T-cell (primary cell): ENCODE measurements at regions not wholly inside any gene's neighbourhood (a gene's known extent, or its start where the extent isn't known, plus 50 kb on each side); places are given as distances from the start of the nearest gene placed in this dataset.

ENCODE experiments used
- ATAC-seq, 4 experiments: fragments of 200-7000 bp in 3 of 4; fragments of 150-1000 bp in 1 of 4; cut with Tn5 transposase; replicated peaks in 1 of 4; 1 replicate in 3 of 4; 2 replicates in 1 of 4; pipeline ENCODE4 v1.10.0; 2021; ENCODE audit warnings: moderate library complexity in 3 of 4, mild to moderate bottlenecking in 2 of 4, moderate number of reproducible peaks in 1 of 4
- CTCF ChIA-PET, 2 donors: fragments of 300-600 bp; sonication (Branson Sonifier 250); formaldehyde crosslinking; loops; one replicate each; lab custom pipeline; 2022; ENCODE audit warnings: antibody characterized with exemption in 2 of 2; lab: Charles Lee
- POLR2A ChIA-PET, 2 donors: fragments of 300-600 bp; sonication (Branson Sonifier 250); formaldehyde crosslinking; loops; one replicate each; lab custom pipeline; 2022; ENCODE audit warnings: antibody characterized with exemption in 2 of 2; lab: Charles Lee
- DNase-seq, 35 experiments: peaks; one replicate each; pipeline versions ENCODE4 v3.0.0 to v3.0.0-alpha.2; 2013 to 2023
- H3K27ac ChIP-seq: one replicate; pipeline ENCODE4 v1.5.1; 2013; ENCODE audit warnings: low read length
- H3K27me3 ChIP-seq, 2 experiments: replicated peaks in 1 of 2; 1 replicate in 1 of 2; 2 replicates in 1 of 2; pipeline versions ENCODE4 v1.6.1 to v1.7.0; 2013; ENCODE audit warnings: low read length in 1 of 2, mixed read lengths in 1 of 2; ENCODE audit not compliant: control insufficient read depth in 2 of 2, insufficient read depth in 2 of 2; ENCODE audit errors: extremely low read depth in 1 of 2
- H3K36me3 ChIP-seq, 2 donors: 1 replicate in 1 of 2; 2 replicates in 1 of 2; pipeline versions ENCODE4 v1.6.1 to v1.7.0; 2013; ENCODE audit warnings: low read length in 1 of 2; ENCODE audit not compliant: control insufficient read depth in 2 of 2, insufficient read depth in 1 of 2; ENCODE audit errors: extremely low read depth in 1 of 2
- H3K4me1 ChIP-seq, 2 experiments: 1 replicate in 1 of 2; 2 replicates in 1 of 2; pipeline versions ENCODE4 v1.6.1 to v1.7.0; 2013; ENCODE audit warnings: low read length in 2 of 2, mixed read lengths in 1 of 2; ENCODE audit not compliant: insufficient read depth in 2 of 2, control insufficient read depth in 1 of 2; ENCODE audit errors: extremely low read depth in 1 of 2
- H3K4me3 ChIP-seq, 2 donors: 1 replicate in 1 of 2; 2 replicates in 1 of 2; pipeline versions ENCODE4 v1.5.1 to v1.7.0; 2013; ENCODE audit warnings: mild to moderate bottlenecking in 2 of 2, low read length in 1 of 2, moderate library complexity in 1 of 2; ENCODE audit not compliant: control insufficient read depth in 1 of 2; ENCODE audit errors: extremely low read depth in 1 of 2
- H3K9me3 ChIP-seq: 2 replicates; pipeline ENCODE4 v1.7.0; 2013
- H3K27ac Mint-ChIP-seq, 2 donors: one replicate each; pipeline ENCODE4 v1.8.0; 2020 to 2021; ENCODE audit warnings: mild to moderate bottlenecking in 2 of 2, mixed read lengths in 2 of 2
- H3K27me3 Mint-ChIP-seq, 2 donors: one replicate each; pipeline ENCODE4 v1.8.0; 2021 to 2022; ENCODE audit warnings: mixed read lengths in 2 of 2
- H3K36me3 Mint-ChIP-seq: one replicate; pipeline ENCODE4 v1.8.0; 2021; ENCODE audit warnings: mixed read lengths
- H3K4me1 Mint-ChIP-seq, 3 donors: one replicate each; pipeline ENCODE4 v1.8.0; 2020 to 2022; ENCODE audit warnings: mixed read lengths in 3 of 3, mild to moderate bottlenecking in 1 of 3
- H3K4me3 Mint-ChIP-seq, 3 donors: one replicate each; pipeline ENCODE4 v1.8.0; 2020 to 2022; ENCODE audit warnings: mild to moderate bottlenecking in 3 of 3, mixed read lengths in 3 of 3, moderate library complexity in 3 of 3
- H3K9me3 Mint-ChIP-seq, 3 donors: one replicate each; pipeline ENCODE4 v1.8.0; 2020 to 2022; ENCODE audit warnings: mixed read lengths in 3 of 3
- WGBS: methylation state at CpG from one replicate; pipeline ENCODE4 v1.1.5; 2013; ENCODE audit warnings: missing lambda C conversion rate; ENCODE audit not compliant: insufficient coverage; 5-methylcytosine and 5-hydroxymethylcytosine counted together

- no peaks in the 10 kb centered on the region for H3K4me1 Mint-ChIP-seq
- no peak overlapping the region for H3K4me3 Mint-ChIP-seq
- H3K9me3 Mint-ChIP-seq: no peaks in the 10 kb centered on the region
- H3K36me3 ChIP-seq: no peaks in the 10 kb centered on the region
- H3K27ac Mint-ChIP-seq: no peak overlapping the region
- no peaks in the 10 kb centered on the region for H3K36me3 Mint-ChIP-seq
- H3K27ac ChIP-seq: no peak overlapping the region
- no peaks in the 10 kb centered on the region for H3K9me3 ChIP-seq
- no peaks in the 10 kb centered on the region for H3K27me3 Mint-ChIP-seq
- ATAC-seq: no peak
- H3K27me3 ChIP-seq: no peaks in the 10 kb centered on the region
- POLR2A ChIA-PET: no interaction called here
- WGBS: no CpG with 5 or more reads among the region's 2 CpGs
- H3K4me1 ChIP-seq: no peaks in the 10 kb centered on the region
- CTCF ChIA-PET: no interaction called here
- no peak overlapping the region for H3K4me3 ChIP-seq
- no peak for DNase-seq
Measured at GRCh38 chr11:111001081-111001430, 244.5 kb upstream of the POU2AF2 start.

GRCh38 chr11:111000400-111001080 is 245.0 kb upstream of the POU2AF2 start:
- Histone ChIP-seq H3K27me3 (no peaks in the 10 kb centered on the region), H3K27ac (no peak overlapping the region), H3K4me3 (no peak overlapping the region), H3K9me3 (no peaks in the 10 kb centered on the region), H3K36me3 (no peaks in the 10 kb centered on the region), H3K4me1 (no peaks in the 10 kb centered on the region)
- no peak for ATAC-seq
- POLR2A ChIA-PET: no interaction called here
- Mint-ChIP-seq H3K36me3 (no peaks in the 10 kb centered on the region), H3K27me3 (no peaks in the 10 kb centered on the region), H3K4me3 (no peak overlapping the region), H3K9me3 (no peaks in the 10 kb centered on the region), H3K4me1 (no peaks in the 10 kb centered on the region), H3K27ac (no peak overlapping the region)
- WGBS: no CpG with 5 or more reads among the region's 7 CpGs
- CTCF ChIA-PET: no interaction called here
- DNase-seq: no peak

- H3K9me3 ChIP-seq: no peaks in the 10 kb centered on the region
- CTCF ChIA-PET: interaction anchor here in 1 of 2 donors (0.7 kb wide), 1 partner anchor 25 kb away, joined by 3 read pairs; no protein-coding TSS in a partner anchor
- no peak for ATAC-seq
- H3K4me3 Mint-ChIP-seq: no peak overlapping the region
- H3K27ac ChIP-seq: no peak overlapping the region
- H3K27me3 ChIP-seq: no peaks in the 10 kb centered on the region
- no peak for DNase-seq
- no peak overlapping the region for H3K4me3 ChIP-seq
- H3K4me1 Mint-ChIP-seq: no peaks in the 10 kb centered on the region
- 33% methylated on average over 1 of the region's 1 CpG for WGBS
- no peaks in the 10 kb centered on the region for H3K4me1 ChIP-seq
- no peaks in the 10 kb centered on the region for H3K9me3 Mint-ChIP-seq
- H3K27me3 Mint-ChIP-seq: peaks cover 0 to 2% of the 10 kb centered on the region in 2 donors
- H3K36me3 Mint-ChIP-seq: no peaks in the 10 kb centered on the region
- H3K27ac Mint-ChIP-seq: no peak overlapping the region
- H3K36me3 ChIP-seq: no peaks in the 10 kb centered on the region
- POLR2A ChIA-PET: no interaction called here
Measured at GRCh38 chr11:110992481-110992880, 253.0 kb upstream of the POU2AF2 start.

GRCh38 chr11:110991661-110992355 is 253.7 kb upstream of the POU2AF2 start:
- Histone ChIP-seq H3K36me3 (no peaks in the 10 kb centered on the region), H3K4me1 (no peaks in the 10 kb centered on the region), H3K27ac (no peak overlapping the region), H3K27me3 (no peaks in the 10 kb centered on the region), H3K9me3 (no peaks in the 10 kb centered on the region), H3K4me3 (no peak overlapping the region)
- 61% methylated on average over 3 of the region's 4 CpGs for WGBS
- ChIA-PET POLR2A (no interaction called here), CTCF (interaction anchor here in 1 of 2 donors (0.7 kb wide), 1 partner anchor 26 kb away, joined by 3 read pairs; no protein-coding TSS in a partner anchor)
- DNase-seq (no peak), ATAC-seq (no peak)
- Mint-ChIP-seq H3K4me1 (no peaks in the 10 kb centered on the region), H3K9me3 (no peaks in the 10 kb centered on the region), H3K27me3 (peaks cover 0 to 2% of the 10 kb centered on the region in 2 donors), H3K36me3 (no peaks in the 10 kb centered on the region), H3K27ac (no peak overlapping the region), H3K4me3 (no peak overlapping the region)

GRCh38 chr11:110990311-110990710 is 255.2 kb upstream of the POU2AF2 start:
- Mint-ChIP-seq H3K9me3 (no peaks in the 10 kb centered on the region), H3K4me1 (no peaks in the 10 kb centered on the region), H3K27ac (no peak overlapping the region), H3K4me3 (no peak overlapping the region), H3K36me3 (no peaks in the 10 kb centered on the region), H3K27me3 (peaks cover 0 to 2% of the 10 kb centered on the region in 2 donors)
- ATAC-seq (no peak), DNase-seq (no peak)
- no peak overlapping the region for H3K27ac ChIP-seq
- H3K36me3 ChIP-seq: no peaks in the 10 kb centered on the region
- no CpG with 5 or more reads among the region's 3 CpGs for WGBS
- H3K4me3 ChIP-seq: no peak overlapping the region
- H3K27me3 ChIP-seq: no peaks in the 10 kb centered on the region
- H3K9me3 ChIP-seq: no peaks in the 10 kb centered on the region
- H3K4me1 ChIP-seq: no peaks in the 10 kb centered on the region
- ChIA-PET POLR2A (no interaction called here), CTCF (no interaction called here)

- no peaks in the 10 kb centered on the region for H3K36me3 Mint-ChIP-seq
- no peak overlapping the region for H3K27ac Mint-ChIP-seq
- no peaks in the 10 kb centered on the region for H3K36me3 ChIP-seq
- ChIA-PET CTCF (no interaction called here), POLR2A (no interaction called here)
- DNase-seq (no peak), ATAC-seq (no peak)
- H3K9me3 ChIP-seq: no peaks in the 10 kb centered on the region
- H3K27me3 Mint-ChIP-seq: peaks cover 0 to 2% of the 10 kb centered on the region in 2 donors
- no peaks in the 10 kb centered on the region for H3K9me3 Mint-ChIP-seq
- no peaks in the 10 kb centered on the region for H3K4me1 ChIP-seq
- H3K27me3 ChIP-seq: no peaks in the 10 kb centered on the region
- no peak overlapping the region for H3K27ac ChIP-seq
- no peaks in the 10 kb centered on the region for H3K4me1 Mint-ChIP-seq
- H3K4me3 ChIP-seq: no peak overlapping the region
- H3K4me3 Mint-ChIP-seq: no peak overlapping the region
Measured at GRCh38 chr11:110989428-110990133, 255.9 kb upstream of the POU2AF2 start.
